Lower lobe of right lung (tissue), 2 donors: ENCODE measurements at regions not wholly inside any gene's neighbourhood (a gene's known extent, or its start where the extent isn't known, plus 50 kb on each side); places are given as distances from the start of the nearest gene placed in this dataset.

Experiments used
- ATAC-seq, 2 donors: fragments of 200-7000 bp; cut with Tn5 transposase; one replicate each; pipeline ENCODE4 v1.9.1; 2020 to 2022; ENCODE audit warnings: mild to moderate bottlenecking in 2 of 2, moderate library complexity in 2 of 2
- DNase-seq: peaks from one replicate; pipeline ENCODE4 v3.0.0-alpha.2; 2020
- H3K27ac ChIP-seq: fragments of 200-600 bp; one replicate; pipeline ENCODE4 v1.8.0; 2022
- H3K27me3 ChIP-seq: fragments of 200-600 bp; one replicate; pipeline ENCODE4 v1.8.0; 2022; ENCODE audit warnings: low read depth
- H3K36me3 ChIP-seq: fragments of 200-600 bp; one replicate; pipeline ENCODE4 v1.8.0; 2022; ENCODE audit warnings: mild to moderate bottlenecking
- H3K4me1 ChIP-seq: fragments of 200-600 bp; one replicate; pipeline ENCODE4 v1.8.0; 2022
- H3K4me3 ChIP-seq: fragments of 200-600 bp; one replicate; pipeline ENCODE4 v1.8.0; 2022; ENCODE audit warnings: mild to moderate bottlenecking
- H3K9me3 ChIP-seq: fragments of 200-600 bp; one replicate; pipeline ENCODE4 v1.8.0; 2022
- intact Hi-C: fragments of 100-400 bp; cut with DNase I; formaldehyde crosslinking; loops from one replicate; pipeline ENCODE4 v1.11.0; 2022
- TF ChIP-seq, protein P1 (sequence below): fragments of 200-600 bp; IDR thresholded peaks from one replicate; pipeline ENCODE4 v1.8.0; 2022; ENCODE audit warnings: antibody characterized with exemption, mild to moderate bottlenecking
- donor health status: DM: no; HTN: yes; CAD: no; lungs with severe emphysema.

DNA sequence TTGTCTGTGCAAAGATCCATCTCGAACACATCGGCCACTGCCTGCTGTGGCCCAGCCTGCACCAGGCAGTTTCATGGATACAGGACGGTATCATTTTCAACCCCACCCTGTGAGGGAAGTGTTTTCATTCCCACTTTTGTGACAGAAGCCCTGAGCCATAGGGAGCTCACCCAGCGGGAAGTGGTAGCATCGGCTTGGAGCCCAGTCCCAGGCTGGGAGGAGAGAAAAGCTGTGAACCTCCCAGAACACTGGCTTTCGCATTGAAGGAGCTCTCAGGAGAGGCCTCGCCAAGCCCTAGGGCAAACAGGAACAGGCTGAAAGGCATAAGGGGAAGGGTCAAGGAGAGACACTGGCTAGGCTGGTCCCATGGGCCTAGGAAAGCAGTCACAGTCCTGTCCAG is 166.1 kb downstream of the TFCP2L1 start:
- DNase-seq (no peak), ATAC-seq (no peak)
- Histone ChIP-seq H3K4me3 (no peak overlapping the region), H3K36me3 (no peaks in the 10 kb centered on the region), H3K4me1 (no peaks in the 10 kb centered on the region), H3K9me3 (no peaks in the 10 kb centered on the region), H3K27ac (no peak overlapping the region), H3K27me3 (no peaks in the 10 kb centered on the region)
- TF ChIP-seq, protein P1, sequence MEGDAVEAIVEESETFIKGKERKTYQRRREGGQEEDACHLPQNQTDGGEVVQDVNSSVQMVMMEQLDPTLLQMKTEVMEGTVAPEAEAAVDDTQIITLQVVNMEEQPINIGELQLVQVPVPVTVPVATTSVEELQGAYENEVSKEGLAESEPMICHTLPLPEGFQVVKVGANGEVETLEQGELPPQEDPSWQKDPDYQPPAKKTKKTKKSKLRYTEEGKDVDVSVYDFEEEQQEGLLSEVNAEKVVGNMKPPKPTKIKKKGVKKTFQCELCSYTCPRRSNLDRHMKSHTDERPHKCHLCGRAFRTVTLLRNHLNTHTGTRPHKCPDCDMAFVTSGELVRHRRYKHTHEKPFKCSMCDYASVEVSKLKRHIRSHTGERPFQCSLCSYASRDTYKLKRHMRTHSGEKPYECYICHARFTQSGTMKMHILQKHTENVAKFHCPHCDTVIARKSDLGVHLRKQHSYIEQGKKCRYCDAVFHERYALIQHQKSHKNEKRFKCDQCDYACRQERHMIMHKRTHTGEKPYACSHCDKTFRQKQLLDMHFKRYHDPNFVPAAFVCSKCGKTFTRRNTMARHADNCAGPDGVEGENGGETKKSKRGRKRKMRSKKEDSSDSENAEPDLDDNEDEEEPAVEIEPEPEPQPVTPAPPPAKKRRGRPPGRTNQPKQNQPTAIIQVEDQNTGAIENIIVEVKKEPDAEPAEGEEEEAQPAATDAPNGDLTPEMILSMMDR: no peak
- intact Hi-C loops: no loop called here

DNA sequence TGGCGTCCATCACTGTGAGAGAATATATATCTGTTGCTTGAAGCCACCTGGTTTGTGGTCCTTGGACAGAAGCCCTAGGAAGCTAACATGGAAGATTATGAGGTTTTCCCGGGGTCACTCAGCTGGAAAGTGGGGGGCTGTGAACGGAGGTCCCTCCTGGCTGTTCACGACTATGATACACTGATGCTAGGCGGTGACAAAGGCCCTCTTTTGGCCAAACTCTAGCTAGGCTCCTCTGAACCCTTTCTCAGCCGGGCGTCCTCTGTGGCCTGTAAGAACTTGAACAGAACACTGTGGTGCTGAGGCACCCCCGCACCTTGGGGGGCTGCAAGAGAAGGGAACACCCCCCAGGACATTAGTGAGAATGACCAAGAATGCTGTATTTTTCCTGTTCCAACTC is 164.6 kb downstream of the TFCP2L1 start:
- H3K27ac ChIP-seq: no peak overlapping the region
- ATAC-seq (no peak), DNase-seq (no peak)
- no peaks in the 10 kb centered on the region for H3K9me3 ChIP-seq
- no peak overlapping the region for H3K4me3 ChIP-seq
- no peaks in the 10 kb centered on the region for H3K36me3 ChIP-seq
- TF ChIP-seq, protein P1: no peak
- intact Hi-C loops: no loop called here
- no peaks in the 10 kb centered on the region for H3K4me1 ChIP-seq
- no peaks in the 10 kb centered on the region for H3K27me3 ChIP-seq

DNA sequence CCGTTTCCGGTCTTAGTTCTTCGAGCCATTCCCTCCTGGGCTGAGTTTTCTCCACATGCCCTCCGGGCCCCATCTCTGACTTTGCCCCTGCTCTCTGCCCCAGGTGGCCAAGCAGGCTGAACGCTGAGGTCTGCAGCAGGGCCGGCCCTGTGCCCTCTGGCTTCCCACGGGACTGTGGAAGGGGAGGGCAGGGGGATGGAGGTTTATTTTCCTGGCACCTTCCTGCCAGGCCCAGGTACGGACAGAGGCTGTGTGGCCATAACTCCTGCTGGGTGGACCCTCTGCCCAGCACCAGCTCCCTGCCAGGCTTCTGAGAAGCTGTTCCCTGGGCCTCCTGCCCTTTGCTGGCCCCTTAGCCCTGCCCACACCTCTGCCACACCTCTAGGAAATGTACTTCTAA is 164.0 kb downstream of the TFCP2L1 start:
- no peaks in the 10 kb centered on the region for H3K9me3 ChIP-seq
- no peaks in the 10 kb centered on the region for H3K4me1 ChIP-seq
- no peak overlapping the region for H3K27ac ChIP-seq
- no peak for DNase-seq
- no peak overlapping the region for H3K4me3 ChIP-seq
- intact Hi-C loops: no loop called here
- H3K36me3 ChIP-seq: no peaks in the 10 kb centered on the region
- no peaks in the 10 kb centered on the region for H3K27me3 ChIP-seq
- TF ChIP-seq, protein P1: no peak
- no peak for ATAC-seq

DNA sequence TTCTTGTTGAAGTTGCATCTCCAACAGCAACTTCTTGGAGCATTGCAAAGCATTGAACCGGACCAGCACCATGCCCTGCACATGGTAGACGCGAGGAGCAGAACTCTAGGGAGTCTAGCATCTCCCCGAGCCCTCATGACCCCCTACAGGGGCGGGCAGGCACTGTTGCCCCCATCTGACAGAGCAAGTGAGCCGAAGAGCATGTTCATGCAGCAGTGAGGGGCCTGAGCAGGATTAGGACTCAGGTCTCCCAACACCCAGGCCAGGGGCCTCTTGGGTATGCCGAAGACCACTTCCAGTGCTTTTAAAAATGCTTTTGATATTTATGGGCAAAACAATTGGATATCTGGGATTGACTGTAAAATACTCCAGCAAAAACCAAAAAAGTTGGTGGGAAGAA is 163.3 kb downstream of the TFCP2L1 start:
- Histone ChIP-seq H3K36me3 (no peaks in the 10 kb centered on the region), H3K27ac (no peak overlapping the region), H3K4me1 (no peaks in the 10 kb centered on the region), H3K9me3 (no peaks in the 10 kb centered on the region), H3K27me3 (no peaks in the 10 kb centered on the region), H3K4me3 (no peak overlapping the region)
- ATAC-seq: no peak
- DNase-seq: no peak
- TF ChIP-seq, protein P1: no peak
- intact Hi-C loops: no loop called here

DNA sequence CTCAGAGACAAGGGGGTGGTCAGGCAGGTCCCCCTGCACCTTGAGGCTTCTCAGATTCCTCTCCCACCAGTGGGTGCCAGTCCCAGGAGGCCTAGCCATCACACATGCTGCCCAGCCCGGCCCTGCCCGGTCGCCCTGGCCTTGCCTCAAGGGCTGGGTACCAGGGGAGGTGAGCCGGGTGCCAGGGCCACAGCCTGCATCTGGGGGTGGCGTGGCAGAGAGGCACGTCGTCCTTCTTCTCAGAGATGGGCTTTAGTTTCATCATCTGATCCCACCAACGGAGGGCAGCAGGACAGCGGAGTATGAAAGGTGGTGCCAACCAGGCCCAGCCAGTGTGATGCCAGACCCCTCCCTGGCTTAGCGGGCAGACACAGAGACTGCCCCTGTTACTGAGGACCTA is 161.7 kb downstream of the TFCP2L1 start:
- Histone ChIP-seq H3K27ac (no peak overlapping the region), H3K4me1 (no peaks in the 10 kb centered on the region), H3K27me3 (no peaks in the 10 kb centered on the region), H3K4me3 (no peak overlapping the region), H3K36me3 (no peaks in the 10 kb centered on the region), H3K9me3 (no peaks in the 10 kb centered on the region)
- TF ChIP-seq, protein P1: no peak
- intact Hi-C loops: no loop called here
- ATAC-seq (no peak), DNase-seq (no peak)

DNA sequence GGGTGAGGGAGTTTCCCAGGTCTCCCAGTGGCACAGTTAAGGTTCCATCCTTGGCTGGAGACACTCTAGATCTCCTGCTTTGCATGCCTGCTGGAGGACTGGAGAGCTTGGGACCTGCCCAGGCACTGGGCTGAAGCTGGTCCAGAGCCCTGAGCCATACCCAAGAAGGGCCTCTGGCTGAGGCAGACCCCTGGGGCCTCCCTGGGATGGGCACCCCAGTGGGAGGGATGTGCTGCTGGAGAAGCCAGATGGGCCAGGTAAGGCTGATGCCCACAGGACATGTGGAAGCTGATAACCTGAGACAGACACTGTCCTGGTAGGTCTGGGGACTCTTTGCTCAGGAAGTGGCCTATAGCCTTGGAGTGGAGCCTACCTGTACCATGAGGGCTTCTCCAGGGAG is 160.7 kb downstream of the TFCP2L1 start:
- Histone ChIP-seq H3K9me3 (no peaks in the 10 kb centered on the region), H3K27ac (no peak overlapping the region), H3K36me3 (no peaks in the 10 kb centered on the region), H3K27me3 (no peaks in the 10 kb centered on the region), H3K4me3 (no peak overlapping the region), H3K4me1 (no peaks in the 10 kb centered on the region)
- ATAC-seq (no peak), DNase-seq (no peak)
- TF ChIP-seq, protein P1: no peak
- intact Hi-C loops: no loop called here
